Mesodermal cell (in vitro differentiated cells): ENCODE measurements at regions not wholly inside any gene's neighbourhood (a gene's known extent, or its start where the extent isn't known, plus 50 kb on each side); places are given as distances from the start of the nearest gene placed in this dataset.

Source experiments
- H3K27ac ChIP-seq: 2 replicates; pipeline ENCODE4 v1.7.0; 2013; ENCODE audit warnings: mild to moderate bottlenecking, low read depth, low read length, moderate library complexity; ENCODE audit not compliant: severe bottlenecking
- H3K36me3 ChIP-seq: 2 replicates; pipeline ENCODE4 v1.7.1; 2013; ENCODE audit warnings: mild to moderate bottlenecking, low read length, moderate library complexity; ENCODE audit not compliant: control insufficient read depth, insufficient read depth
- H3K4me1 ChIP-seq: one replicate; pipeline ENCODE4 v1.7.1; 2013; ENCODE audit warnings: mild to moderate bottlenecking, low read length; ENCODE audit not compliant: insufficient read depth, control insufficient read depth, poor library complexity, severe bottlenecking
- H3K4me3 ChIP-seq: 2 replicates; pipeline ENCODE4 v1.7.0; 2013; ENCODE audit warnings: low read length, control low read depth, mild to moderate bottlenecking; ENCODE audit not compliant: insufficient read depth, poor library complexity, severe bottlenecking; ENCODE audit errors: extremely low read depth
- H3K9me3 ChIP-seq: 2 replicates; pipeline ENCODE4 v1.7.1; 2013; ENCODE audit warnings: mild to moderate bottlenecking, low read length, moderate library complexity; ENCODE audit not compliant: control insufficient read depth
- whole genome bisulfite sequencing, 2 experiments: methylation state at CpG; one replicate each; pipeline ENCODE4 v1.1.5; 2013; ENCODE audit warnings: missing lambda C conversion rate in 2 of 2; ENCODE audit not compliant: insufficient coverage in 2 of 2; 5-methylcytosine and 5-hydroxymethylcytosine counted together

GRCh38 chr4:126701756-126702155, 931.0 kb upstream of the INTU start:
- Histone ChIP-seq H3K27ac (no peak overlapping the region), H3K4me1 (no peaks in the 10 kb centered on the region), H3K4me3 (no peak overlapping the region), H3K36me3 (no peaks in the 10 kb centered on the region), H3K9me3 (no peaks in the 10 kb centered on the region)
- 90 to 91% methylated on average over 2 of the region's 2 CpGs for WGBS, 2 experiments

DNA sequence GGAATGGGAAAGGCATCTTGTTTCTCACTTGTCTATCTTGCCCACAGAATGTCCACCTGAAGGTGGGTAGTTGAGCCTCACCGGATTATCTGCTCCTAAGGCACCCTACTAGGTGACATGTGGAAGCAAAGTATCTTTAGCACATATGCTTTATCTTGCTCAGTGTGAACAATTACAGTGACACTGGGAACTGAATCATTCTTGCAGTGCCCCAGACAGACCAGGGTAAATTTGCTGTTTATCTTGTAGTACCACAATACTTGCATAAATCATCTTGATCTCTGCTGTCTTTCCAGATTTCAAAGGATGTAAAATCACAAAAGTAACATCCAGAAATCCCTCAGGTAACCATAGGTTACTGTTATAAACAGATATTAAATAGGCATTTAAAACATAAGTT, 930.0 kb upstream of the INTU start:
- 100% methylated on average over 1 of the region's 1 CpG; no CpG with 5 or more reads in 1 of the 2 experiments for WGBS, 2 experiments
- no peaks in the 10 kb centered on the region for H3K4me1 ChIP-seq
- H3K36me3 ChIP-seq = no peaks in the 10 kb centered on the region
- H3K27ac ChIP-seq = no peak overlapping the region
- no peak overlapping the region for H3K4me3 ChIP-seq
- no peaks in the 10 kb centered on the region for H3K9me3 ChIP-seq

DNA sequence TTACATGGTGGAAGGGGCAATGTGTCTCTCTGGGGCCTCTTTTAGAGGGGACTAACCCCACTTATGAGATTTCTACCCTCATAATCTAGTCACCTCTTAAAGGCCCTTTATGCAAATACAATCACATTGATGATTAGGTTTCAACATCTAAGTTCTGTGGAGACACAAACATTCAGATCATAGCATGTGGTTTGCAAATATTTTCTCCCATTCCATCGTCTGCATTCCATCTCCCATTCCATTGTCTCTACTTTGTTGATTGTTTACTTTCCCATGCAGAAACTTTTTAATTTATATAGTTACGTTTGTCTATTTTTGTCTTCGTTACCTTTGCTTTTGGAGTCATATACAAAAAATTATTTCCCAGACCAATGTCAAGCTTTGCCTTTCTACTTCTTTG, 927.5 kb upstream of the INTU start:
- Histone ChIP-seq H3K9me3 (no peaks in the 10 kb centered on the region), H3K27ac (no peak overlapping the region), H3K4me1 (no peaks in the 10 kb centered on the region), H3K36me3 (no peaks in the 10 kb centered on the region), H3K4me3 (no peak overlapping the region)
- WGBS, 2 experiments = 100% methylated on average over 1 of the region's 3 CpGs; no CpG with 5 or more reads in 1 of the 2 experiments

- no peaks in the 10 kb centered on the region for H3K36me3 ChIP-seq
- no peak overlapping the region for H3K4me3 ChIP-seq
- WGBS, 2 experiments = 80% methylated on average over 1 of the region's 2 CpGs; no CpG with 5 or more reads in 1 of the 2 experiments
Measured at GRCh38 chr4:126708716-126709115, 924.0 kb upstream of the INTU start.

GRCh38 chr4:126710935-126711334, 921.8 kb upstream of the INTU start:
- H3K9me3 ChIP-seq = no peaks in the 10 kb centered on the region
- no peaks in the 10 kb centered on the region for H3K4me1 ChIP-seq
- H3K4me3 ChIP-seq = no peak overlapping the region
- H3K27ac ChIP-seq = no peak overlapping the region
- no peaks in the 10 kb centered on the region for H3K36me3 ChIP-seq

More at GRCh38 chr4:126708716-126709115, 924.0 kb upstream of the INTU start:
- H3K27ac ChIP-seq = no peak overlapping the region
- no peaks in the 10 kb centered on the region for H3K9me3 ChIP-seq
- H3K4me1 ChIP-seq = no peaks in the 10 kb centered on the region

GRCh38 chr4:126715067-126715466, 917.7 kb upstream of the INTU start:
- H3K36me3 ChIP-seq = no peaks in the 10 kb centered on the region
- H3K4me3 ChIP-seq = no peak overlapping the region
- H3K4me1 ChIP-seq = no peaks in the 10 kb centered on the region
- no peaks in the 10 kb centered on the region for H3K9me3 ChIP-seq
- 90 to 92% methylated on average over 5 of the region's 8 CpGs for WGBS, 2 experiments
- no peak overlapping the region for H3K27ac ChIP-seq

DNA sequence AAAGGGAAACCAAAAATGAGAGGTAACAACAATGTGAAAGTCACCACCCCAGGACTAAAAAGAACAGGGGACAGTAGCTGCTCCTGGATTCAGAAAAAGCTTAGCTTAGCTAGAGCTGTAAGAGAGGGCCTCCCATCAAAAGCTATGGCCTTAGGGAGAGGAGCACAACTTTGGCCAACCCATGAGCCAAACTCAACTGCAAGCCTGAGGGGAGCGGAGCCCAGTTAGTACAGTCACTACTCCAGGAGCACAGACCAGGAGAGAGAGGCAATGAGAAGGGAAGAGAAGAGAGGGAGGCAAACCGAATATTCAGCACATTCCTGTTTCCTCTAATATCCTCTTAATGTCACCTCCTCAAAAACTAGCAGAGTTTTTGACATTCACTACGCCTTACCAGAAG, 917.1 kb upstream of the INTU start:
- H3K27ac ChIP-seq = no peak overlapping the region
- no peak overlapping the region for H3K4me3 ChIP-seq
- WGBS, 2 experiments = 80 to 83% methylated on average over 1 to 2 of the region's 3 CpGs
- H3K36me3 ChIP-seq = no peaks in the 10 kb centered on the region
- H3K4me1 ChIP-seq = no peaks in the 10 kb centered on the region
- no peaks in the 10 kb centered on the region for H3K9me3 ChIP-seq

GRCh38 chr4:126718136-126718535, 914.6 kb upstream of the INTU start:
- Histone ChIP-seq H3K36me3 (no peaks in the 10 kb centered on the region), H3K4me3 (no peak overlapping the region), H3K27ac (no peak overlapping the region), H3K9me3 (no peaks in the 10 kb centered on the region), H3K4me1 (no peaks in the 10 kb centered on the region)
- 71% methylated on average over 3 of the region's 4 CpGs; no CpG with 5 or more reads in 1 of the 2 experiments for WGBS, 2 experiments

DNA sequence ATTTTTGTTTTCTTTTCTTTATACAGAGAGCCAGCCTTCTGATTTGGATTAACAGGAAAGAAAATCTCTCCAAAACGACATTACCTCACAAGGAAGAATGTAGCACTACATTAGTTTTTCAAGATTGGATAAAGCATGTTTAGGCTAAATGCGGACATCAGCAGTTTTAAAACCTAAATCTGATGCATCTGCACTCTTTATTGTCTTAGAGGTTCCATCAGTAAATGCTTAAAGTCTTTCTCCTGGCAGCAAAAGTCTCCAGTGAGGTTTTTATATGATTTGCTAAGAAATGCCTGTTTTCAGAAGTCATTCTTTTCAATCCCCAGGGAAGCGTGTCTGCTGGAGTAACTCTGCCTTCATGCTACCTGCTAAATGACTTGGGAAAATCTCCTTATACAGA, 912.9 kb upstream of the INTU start:
- Histone ChIP-seq H3K36me3 (no peaks in the 10 kb centered on the region), H3K27ac (no peak overlapping the region), H3K4me1 (no peaks in the 10 kb centered on the region), H3K4me3 (no peak overlapping the region), H3K9me3 (no peaks in the 10 kb centered on the region)
- WGBS, 2 experiments = 80% methylated on average over 2 of the region's 3 CpGs; no CpG with 5 or more reads in 1 of the 2 experiments

DNA sequence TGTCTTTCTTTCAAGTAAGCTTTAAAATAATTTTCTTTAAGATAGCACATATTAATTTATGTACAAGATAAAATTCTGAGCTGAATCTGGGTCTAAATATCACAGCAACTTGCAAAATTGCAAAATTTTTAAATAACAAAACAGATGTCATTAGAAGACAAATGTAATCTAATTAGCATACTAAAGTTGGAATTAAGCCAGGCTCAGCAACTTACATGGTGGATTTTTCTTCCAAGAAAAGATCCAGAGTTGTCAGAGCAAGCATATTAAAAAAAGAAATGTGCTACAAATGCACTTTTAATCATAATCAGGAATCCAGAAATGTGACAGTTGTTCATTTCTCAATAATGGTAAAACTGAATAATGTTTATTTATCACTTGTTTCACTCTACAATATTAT, 906.9 kb upstream of the INTU start:
- Histone ChIP-seq H3K4me3 (no peak overlapping the region), H3K36me3 (no peaks in the 10 kb centered on the region), H3K4me1 (no peaks in the 10 kb centered on the region), H3K9me3 (no peaks in the 10 kb centered on the region), H3K27ac (no peak overlapping the region)

DNA sequence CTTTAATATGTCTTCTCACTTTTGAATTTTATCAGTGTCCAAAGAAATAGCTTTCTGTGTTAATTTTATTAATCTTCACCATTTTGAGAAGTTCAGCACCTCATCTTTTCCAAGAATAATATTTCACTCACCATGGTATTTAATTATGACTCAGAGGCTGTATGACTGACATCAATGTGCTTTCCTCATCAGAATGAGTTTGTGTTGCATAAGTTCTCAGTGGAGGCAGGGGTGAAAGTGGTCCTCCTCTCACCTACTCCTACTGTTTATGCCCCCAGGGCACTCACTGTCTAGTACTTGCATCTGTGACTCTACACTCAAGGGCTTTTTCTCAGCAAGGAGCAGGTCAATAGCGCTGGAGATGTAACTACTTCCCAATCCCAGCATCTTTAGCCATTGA, 905.3 kb upstream of the INTU start:
- 100% methylated on average over 1 of the region's 1 CpG for WGBS, 2 experiments
- Histone ChIP-seq H3K4me3 (no peak overlapping the region), H3K9me3 (no peaks in the 10 kb centered on the region), H3K36me3 (no peaks in the 10 kb centered on the region), H3K4me1 (no peaks in the 10 kb centered on the region), H3K27ac (no peak overlapping the region)

- WGBS, 2 experiments = no CpG with 5 or more reads among the region's 2 CpGs
- Histone ChIP-seq H3K9me3 (no peaks in the 10 kb centered on the region), H3K4me1 (no peaks in the 10 kb centered on the region), H3K4me3 (no peak overlapping the region), H3K27ac (no peak overlapping the region), H3K36me3 (no peaks in the 10 kb centered on the region)
Measured at GRCh38 chr4:126731062-126731461, 901.7 kb upstream of the INTU start.
